A549 (cell line): ENCODE measurements at regions not wholly inside any gene's neighbourhood (a gene's known extent, or its start where the extent isn't known, plus 50 kb on each side); places are given as distances from the start of the nearest gene placed in this dataset.

Experiments used
- CHD4 ChIP-seq: fragments of 200-600 bp; sonication (generic); IDR thresholded peaks from 2 replicates; pipeline ENCODE4 v1.6.1; 2016; ENCODE audit warnings: antibody characterized with exemption, mild to moderate bottlenecking, borderline replicate concordance
- CTCF ChIP-seq: fragments of >200 bp; sonication (Bioruptor Twin); formaldehyde crosslinking; IDR thresholded peaks from 3 replicates; pipeline ENCODE4 v1.5.1; 2016
- EP300 ChIP-seq, 2 experiments: fragments of >200 bp; sonication (Bioruptor Twin); formaldehyde crosslinking; IDR thresholded peaks; 2 replicates in 1 of 2; 3 replicates in 1 of 2; pipeline ENCODE4 v1.6.1; 2016 to 2017
- FOSB ChIP-seq: fragments of 250-450 bp; sonication (Bioruptor Pico); IDR thresholded peaks from 2 replicates; pipeline ENCODE4 v1.5.0; 2020; ENCODE audit warnings: mild to moderate bottlenecking, moderate library complexity
- GATA3 ChIP-seq: IDR thresholded peaks from 2 replicates; pipeline ENCODE4 v1.6.1; 2012; ENCODE audit warnings: borderline replicate concordance
- HOXA7 ChIP-seq: fragments of 250-450 bp; sonication (Bioruptor Pico); IDR thresholded peaks from 2 replicates; pipeline ENCODE4 v1.5.0; 2020; ENCODE audit warnings: mild to moderate bottlenecking, moderate library complexity
- JUN ChIP-seq, 2 experiments: fragments of >200 bp; sonication (Bioruptor Twin); formaldehyde crosslinking; IDR thresholded peaks; 2 replicates in 1 of 2; 3 replicates in 1 of 2; pipeline ENCODE4 v1.6.1; 2016 to 2017
- KDM5A ChIP-seq: fragments of 200-600 bp; sonication (generic); IDR thresholded peaks from 2 replicates; pipeline ENCODE4 v1.6.1; 2016; ENCODE audit warnings: antibody characterized with exemption, mild to moderate bottlenecking
- MAX ChIP-seq: IDR thresholded peaks from 2 replicates; pipeline ENCODE4 v1.6.1; 2012
- MAZ ChIP-seq: fragments of 150-350 bp; IDR thresholded peaks from 2 replicates; pipeline ENCODE4 v1.6.1; 2014; ENCODE audit warnings: antibody characterized with exemption, low read depth, low read length, borderline replicate concordance
- POLR2A ChIP-seq: IDR thresholded peaks from 2 replicates; pipeline ENCODE4 v1.6.1; 2012; ENCODE audit warnings: mild to moderate bottlenecking, low read length
- RAD21 ChIP-seq, 2 experiments: fragments of >200 bp in 1 of 2; sonication (Bioruptor Twin) in 1 of 2; formaldehyde crosslinking in 1 of 2; IDR thresholded peaks in 1 of 2; conservative IDR thresholded peaks in 1 of 2; 2 replicates in 1 of 2; 3 replicates in 1 of 2; pipeline ENCODE4 v1.6.1; 2012 to 2018; ENCODE audit warnings: inconsistent platforms in 1 of 2
- ZFP36 ChIP-seq: fragments of 450-650 bp; IDR thresholded peaks from 2 replicates; pipeline ENCODE4 v1.6.1; 2014; ENCODE audit warnings: borderline replicate concordance; ENCODE audit not compliant: partially characterized antibody

- TF ChIP-seq MAZ: no peak
- TF ChIP-seq GATA3: no peak
- TF ChIP-seq EP300 (IDR thresholded peaks at IDR 0.05): no peak
- no peak for TF ChIP-seq CTCF
- no peak for TF ChIP-seq KDM5A
- TF ChIP-seq FOSB (CRISPR knock-in tag): no peak
- no peak for TF ChIP-seq POLR2A
- TF ChIP-seq MAX: no peak
- no peak for TF ChIP-seq ZFP36
- TF ChIP-seq CHD4: no peak
- TF ChIP-seq HOXA7 (CRISPR knock-in tag): no peak
- TF ChIP-seq RAD21 (conservative IDR thresholded peaks at IDR 0.05 in 1 of 2, IDR thresholded peaks at IDR 0.05 in 1 of 2): no peak
- TF ChIP-seq JUN (IDR thresholded peaks at IDR 0.05): no peak
Observed at GRCh38 chr12:45572114-45572513, 157.4 kb upstream of the ARID2 start.
